ENCODE measurements at regions not wholly inside any gene's neighbourhood (a gene's known extent, or its start where the extent isn't known, plus 50 kb on each side); places are given as distances from the start of the nearest gene placed in this dataset.

DNA sequence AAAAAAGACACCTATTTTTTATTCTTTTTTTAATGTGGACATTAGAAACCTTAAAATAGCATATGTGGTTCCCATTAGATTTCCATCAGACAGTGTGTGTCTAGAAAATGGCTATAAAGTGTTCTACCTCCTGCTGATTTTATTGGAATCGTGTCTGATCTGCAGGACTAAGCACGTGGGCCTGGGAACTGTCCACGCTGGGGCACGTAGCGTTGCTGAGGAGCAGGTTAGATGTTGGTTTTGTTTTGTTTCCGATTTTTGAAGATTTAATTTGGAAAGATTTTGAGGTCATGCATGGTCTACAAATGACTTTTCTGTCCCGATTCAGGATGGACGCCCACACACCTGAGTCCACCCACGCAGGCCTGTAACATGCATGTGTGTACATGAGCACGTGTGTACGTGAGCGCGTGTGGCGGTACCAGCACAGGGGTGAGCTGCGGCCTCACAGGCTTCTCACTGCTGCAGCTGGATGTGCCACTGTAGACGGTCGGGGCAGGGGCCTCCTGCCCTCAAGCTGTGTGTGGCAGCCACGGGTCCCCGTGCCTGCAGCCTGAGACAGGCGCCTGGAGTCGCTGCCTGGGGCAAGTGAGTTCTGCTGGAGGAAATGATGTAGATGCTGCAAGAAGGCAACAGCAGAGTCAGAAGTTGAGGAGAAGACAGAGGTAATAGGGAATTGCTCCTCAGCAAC, 99.7 kb upstream of the CTDP1 start:
- DNase-seq = no peak
- H3K4me3 ChIP-seq = no peak overlapping the region
- no peak overlapping the region for H3K27ac ChIP-seq
- no peaks in the 10 kb centered on the region for H3K27me3 ChIP-seq
- H3K4me1 ChIP-seq = peaks cover 15 to 32% (median 25%) of the 10 kb centered on the region in 4 donors
- H3K9me3 ChIP-seq = no peaks in the 10 kb centered on the region
- intact Hi-C loops (cut with DNase I; ENCODE audit: low total_unique reads) = no loop called here
- no peaks in the 10 kb centered on the region for H3K36me3 ChIP-seq
- TF ChIP-seq POLR2A (IDR thresholded peaks at IDR 0.05) = no peak
- 87 to 94% (median 92%) methylated on average over 21 of the region's 21 CpGs for WGBS, 5 donors

DNA sequence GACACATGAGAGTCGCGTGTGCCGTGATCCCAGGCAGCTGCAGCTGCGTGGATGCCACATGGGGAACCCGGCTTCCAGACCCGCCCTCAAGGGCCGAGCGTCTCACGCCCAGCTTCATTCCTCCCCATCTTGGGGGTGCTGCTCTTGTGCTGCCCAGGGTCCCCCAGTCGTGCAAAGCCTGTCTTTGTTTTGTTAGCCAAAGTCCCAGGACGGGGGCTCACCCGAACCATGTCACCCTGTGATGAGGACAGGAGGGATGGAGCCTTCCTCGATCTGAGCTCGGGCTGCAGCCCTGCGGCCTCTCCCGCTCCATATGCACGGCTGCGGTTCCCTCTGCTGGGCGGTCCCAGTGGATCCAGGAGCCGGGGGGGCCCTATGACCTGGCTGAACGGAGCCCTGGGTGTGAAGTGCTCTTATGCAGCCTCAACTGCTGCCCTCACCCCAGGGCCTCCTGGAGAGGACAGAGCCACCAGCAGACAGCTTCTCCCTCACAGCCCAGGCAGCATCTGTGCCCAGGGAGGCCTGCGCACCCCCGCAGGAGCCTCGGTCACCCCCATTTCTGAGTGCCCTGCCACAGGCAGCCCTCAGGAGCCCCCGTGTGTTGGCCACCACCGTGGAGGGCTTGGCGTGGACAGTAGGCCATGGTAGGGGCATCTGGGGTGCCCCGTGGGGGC, 99.0 kb upstream of the CTDP1 start:
- DNase-seq = no peak
- Histone ChIP-seq H3K27ac (no peak overlapping the region), H3K9me3 (no peaks in the 10 kb centered on the region), H3K27me3 (peaks cover 0 to 3% (median 0%) of the 10 kb centered on the region in 3 donors), H3K4me1 (peaks cover 15 to 27% (median 24%) of the 10 kb centered on the region in 4 donors), H3K4me3 (no peak overlapping the region), H3K36me3 (no peaks in the 10 kb centered on the region)
- intact Hi-C loops (cut with DNase I; ENCODE audit: low total_unique reads) = no loop called here
- 85 to 94% (median 86%) methylated on average over 13 to 28 of the region's 28 CpGs for WGBS, 5 donors
- no peak for TF ChIP-seq EP300 (IDR thresholded peaks at IDR 0.05)
- no peak for TF ChIP-seq POLR2A (IDR thresholded peaks at IDR 0.05)
- TF ChIP-seq, protein P1, sequence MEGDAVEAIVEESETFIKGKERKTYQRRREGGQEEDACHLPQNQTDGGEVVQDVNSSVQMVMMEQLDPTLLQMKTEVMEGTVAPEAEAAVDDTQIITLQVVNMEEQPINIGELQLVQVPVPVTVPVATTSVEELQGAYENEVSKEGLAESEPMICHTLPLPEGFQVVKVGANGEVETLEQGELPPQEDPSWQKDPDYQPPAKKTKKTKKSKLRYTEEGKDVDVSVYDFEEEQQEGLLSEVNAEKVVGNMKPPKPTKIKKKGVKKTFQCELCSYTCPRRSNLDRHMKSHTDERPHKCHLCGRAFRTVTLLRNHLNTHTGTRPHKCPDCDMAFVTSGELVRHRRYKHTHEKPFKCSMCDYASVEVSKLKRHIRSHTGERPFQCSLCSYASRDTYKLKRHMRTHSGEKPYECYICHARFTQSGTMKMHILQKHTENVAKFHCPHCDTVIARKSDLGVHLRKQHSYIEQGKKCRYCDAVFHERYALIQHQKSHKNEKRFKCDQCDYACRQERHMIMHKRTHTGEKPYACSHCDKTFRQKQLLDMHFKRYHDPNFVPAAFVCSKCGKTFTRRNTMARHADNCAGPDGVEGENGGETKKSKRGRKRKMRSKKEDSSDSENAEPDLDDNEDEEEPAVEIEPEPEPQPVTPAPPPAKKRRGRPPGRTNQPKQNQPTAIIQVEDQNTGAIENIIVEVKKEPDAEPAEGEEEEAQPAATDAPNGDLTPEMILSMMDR (IDR thresholded peaks at IDR 0.05) = no peak

DNA sequence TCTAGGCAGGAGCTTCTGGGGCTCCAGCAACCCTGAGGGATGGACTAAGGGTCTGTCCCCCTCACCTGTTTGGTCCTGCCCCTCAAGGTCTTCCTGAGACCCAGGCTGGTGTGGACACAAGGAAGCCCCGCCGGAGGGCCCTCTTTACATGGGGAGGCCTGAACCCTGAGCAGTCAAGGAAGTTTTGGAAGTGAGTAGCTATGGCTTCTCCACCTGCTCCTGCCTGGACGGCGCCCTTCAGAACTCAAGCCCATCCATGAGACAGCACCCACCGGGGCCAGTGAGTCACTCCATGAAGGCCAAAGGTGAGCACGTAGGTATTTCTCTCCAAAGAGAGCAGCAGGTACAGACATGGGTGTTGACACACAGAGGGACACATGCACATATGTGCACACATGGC, 98.2 kb upstream of the CTDP1 start:
- Histone ChIP-seq H3K27me3 (peaks cover 0 to 3% (median 0%) of the 10 kb centered on the region in 3 donors), H3K4me1 (peaks cover 14 to 20% (median 18%) of the 10 kb centered on the region in 4 donors), H3K36me3 (no peaks in the 10 kb centered on the region), H3K4me3 (no peak overlapping the region), H3K27ac (no peak overlapping the region), H3K9me3 (no peaks in the 10 kb centered on the region)
- WGBS, 5 donors = 88 to 100% (median 92%) methylated on average over 6 of the region's 6 CpGs
- intact Hi-C loops (cut with DNase I; ENCODE audit: low total_unique reads) = no loop called here
- TF ChIP-seq POLR2A (IDR thresholded peaks at IDR 0.05) = no peak
- DNase-seq = no peak

DNA sequence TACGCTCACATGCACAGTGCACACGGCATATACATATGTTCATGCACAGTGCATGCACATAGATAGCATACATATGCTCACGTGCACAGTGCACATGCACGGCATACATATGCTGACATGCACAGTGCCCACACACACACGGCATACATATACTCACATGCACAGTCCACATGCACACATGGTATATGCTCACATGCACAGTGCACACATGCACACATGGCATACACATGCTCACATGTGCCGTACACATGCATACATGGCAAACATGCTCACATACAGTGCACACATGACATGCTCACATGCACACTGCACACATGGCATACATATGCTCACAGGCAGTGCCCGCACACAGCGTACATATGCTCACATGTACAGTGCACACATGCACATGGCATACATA, 97.7 kb upstream of the CTDP1 start:
- Histone ChIP-seq H3K4me1 (peaks cover 9 to 15% (median 13%) of the 10 kb centered on the region in 4 donors), H3K27me3 (peaks cover 0 to 7% (median 0%) of the 10 kb centered on the region in 3 donors), H3K9me3 (no peaks in the 10 kb centered on the region), H3K4me3 (no peak overlapping the region), H3K27ac (no peak overlapping the region), H3K36me3 (no peaks in the 10 kb centered on the region)
- no peak for DNase-seq
- 94 to 98% (median 97%) methylated on average over 8 of the region's 8 CpGs for whole genome bisulfite sequencing, 5 donors
- intact Hi-C loops (cut with DNase I; ENCODE audit: low total_unique reads) = no loop called here
- TF ChIP-seq POLR2A (IDR thresholded peaks at IDR 0.05) = no peak
- no peak for TF ChIP-seq POLR2AphosphoS5 (IDR thresholded peaks at IDR 0.05)
- TF ChIP-seq EP300 (IDR thresholded peaks at IDR 0.05) = no peak
- TF ChIP-seq, protein P1 (IDR thresholded peaks at IDR 0.05) = no peak

DNA sequence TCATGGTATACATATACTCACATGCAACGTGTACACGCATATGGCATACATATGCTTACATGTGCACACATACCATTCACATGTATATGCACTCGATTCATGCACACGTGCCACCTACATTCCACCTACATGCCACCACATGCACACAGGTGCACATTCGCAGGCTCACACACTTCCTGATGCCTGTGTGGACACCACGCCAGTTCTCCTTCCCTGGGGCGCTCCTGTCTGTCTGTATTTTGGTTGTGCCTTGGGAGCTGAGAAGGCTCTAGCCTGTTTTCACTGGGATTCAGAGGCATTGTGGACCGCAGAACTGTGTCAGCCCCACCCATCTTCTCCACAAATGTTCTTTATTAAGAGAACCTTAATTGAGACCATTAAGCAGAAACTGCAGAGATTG, 96.6 kb upstream of the CTDP1 start:
- H3K4me3 ChIP-seq = no peak overlapping the region
- H3K36me3 ChIP-seq = no peaks in the 10 kb centered on the region
- H3K27me3 ChIP-seq = peaks cover 0 to 18% (median 0%) of the 10 kb centered on the region in 3 donors
- intact Hi-C loops (cut with DNase I; ENCODE audit: low total_unique reads) = no loop called here
- H3K4me1 ChIP-seq = peaks cover 0 to 15% (median 7%) of the 10 kb centered on the region in 4 donors
- WGBS, 5 donors = 84 to 94% (median 92%) methylated on average over 8 of the region's 8 CpGs
- no peak overlapping the region for H3K27ac ChIP-seq
- no peaks in the 10 kb centered on the region for H3K9me3 ChIP-seq
- no peak for DNase-seq
- TF ChIP-seq, protein P1 (IDR thresholded peaks at IDR 0.05) = no peak
- no peak for TF ChIP-seq POLR2AphosphoS5 (IDR thresholded peaks at IDR 0.05)
- TF ChIP-seq EP300 (IDR thresholded peaks at IDR 0.05) = no peak
- no peak for TF ChIP-seq POLR2A (IDR thresholded peaks at IDR 0.05)

Data from stomach (tissue), 8 donors.